ENCODE measurements at regions not wholly inside any gene's neighbourhood (a gene's known extent, or its start where the extent isn't known, plus 50 kb on each side); places are given as distances from the start of the nearest gene placed in this dataset.

GRCh38 chr14:53368066-53368465, 214.9 kb upstream of the DDHD1 start:
- H3K79me2 ChIP-seq (ENCODE audit: insufficient read depth, low read length) = no peaks in the 10 kb centered on the region
- H3K27ac Mint-ChIP-seq = no peak overlapping the region
- no CpG with 5 or more reads among the region's 4 CpGs for WGBS (ENCODE audit: extremely low coverage, insufficient read length, low lambda C conversion rate)

More at GRCh38 chr14:53368066-53368465, 214.9 kb upstream of the DDHD1 start:
- Histone ChIP-seq H3K79me1 (ENCODE audit: insufficient read depth, low read depth, low read length, poor library complexity, severe bottlenecking) (no peaks in the 10 kb centered on the region), H4K8ac (replicated peaks; ENCODE audit: insufficient read length, low read depth, low read length) (no peak overlapping the region), H3K4ac (ENCODE audit: low read depth, low read length) (no peak overlapping the region), H3K4me2 (ENCODE audit: insufficient read depth, insufficient read length, low read length) (no peak overlapping the region), H3K9ac (ENCODE audit: extremely low read depth, insufficient read length, low read length) (no peak overlapping the region), H3K9me3 (ENCODE audit: control insufficient read depth, low read depth, low read length) (no peaks in the 10 kb centered on the region), H2AK5ac (ENCODE audit: insufficient read length, low read length) (no peak overlapping the region), H3K27ac (ENCODE audit: insufficient read length, low read depth, low read length) (no peak overlapping the region), H4K91ac (ENCODE audit: insufficient read length, low read depth, low read length) (no peak overlapping the region), H2BK20ac (ENCODE audit: low read depth, low read length, poor library complexity, severe bottlenecking) (no peak overlapping the region), H2BK15ac (ENCODE audit: low read depth, low read length) (no peak overlapping the region), H3T11ph (ENCODE audit: low read length) (no peak overlapping the region), H3K56ac (ENCODE audit: insufficient read length, low read depth, low read length) (no peak overlapping the region), H3K23me2 (ENCODE audit: insufficient read length, low read depth, low read length, poor library complexity, severe bottlenecking) (no peaks in the 10 kb centered on the region), H3K4me1 (ENCODE audit: insufficient read depth, low read length) (no peaks in the 10 kb centered on the region), H2BK120ac (ENCODE audit: low read depth, low read length, poor library complexity, severe bottlenecking) (no peak overlapping the region), H2AFZ (ENCODE audit: low read length) (no peak overlapping the region), H4K20me1 (ENCODE audit: control insufficient read depth, insufficient read depth, insufficient read length) (no peaks in the 10 kb centered on the region), H2BK5ac (ENCODE audit: insufficient read length, low read length) (no peak overlapping the region), H3K27me3 (ENCODE audit: insufficient read depth, low read length) (no peaks in the 10 kb centered on the region), H3K18ac (ENCODE audit: insufficient read length, low read depth, low read length) (no peak overlapping the region), H2BK12ac (ENCODE audit: insufficient read length, low read depth, low read length) (no peak overlapping the region), H3K23ac (ENCODE audit: insufficient read length, low read depth, low read length) (no peak overlapping the region), H3K14ac (ENCODE audit: insufficient read depth, low read length) (no peak overlapping the region), H4K5ac (ENCODE audit: insufficient read length, low read depth, low read length) (no peak overlapping the region)
- H3K27me3 Mint-ChIP-seq (ENCODE audit: low read depth) = peaks cover 2% of the 10 kb centered on the region
- no peak for TF ChIP-seq CTCF (conservative IDR thresholded peaks at IDR 0.05)
- peaks cover 14 to 17% of the 10 kb centered on the region in 2 experiments for H3K9me3 Mint-ChIP-seq
- no peak for DNase-seq
- H3K4me1 Mint-ChIP-seq = peaks cover 28 to 31% of the 10 kb centered on the region in 2 experiments
- H3K36me3 Mint-ChIP-seq (ENCODE audit: insufficient read depth in 1 of 3, low read depth in 3 of 3) = peaks cover 19 to 25% (median 23%) of the 10 kb centered on the region in 3 experiments
- H3K4me3 Mint-ChIP-seq = no peak overlapping the region
